HG03521 (cell line): ENCODE measurements at regions not wholly inside any gene's neighbourhood (a gene's known extent, or its start where the extent isn't known, plus 50 kb on each side); places are given as distances from the start of the nearest gene placed in this dataset.
"Not testable (repeated sequence)": the region's sequence is repeated elsewhere in the genome, so short reads cannot be mapped to it uniquely, and the experiment has no call there.

ENCODE experiments used
- ATAC-seq: cut with Tn5 transposase; IDR thresholded peaks from one replicate; pipeline ENCODE4 v1.9.1; 2021; ENCODE audit warnings: mild to moderate bottlenecking, moderate library complexity; ENCODE audit not compliant: unreplicated experiment

DNA sequence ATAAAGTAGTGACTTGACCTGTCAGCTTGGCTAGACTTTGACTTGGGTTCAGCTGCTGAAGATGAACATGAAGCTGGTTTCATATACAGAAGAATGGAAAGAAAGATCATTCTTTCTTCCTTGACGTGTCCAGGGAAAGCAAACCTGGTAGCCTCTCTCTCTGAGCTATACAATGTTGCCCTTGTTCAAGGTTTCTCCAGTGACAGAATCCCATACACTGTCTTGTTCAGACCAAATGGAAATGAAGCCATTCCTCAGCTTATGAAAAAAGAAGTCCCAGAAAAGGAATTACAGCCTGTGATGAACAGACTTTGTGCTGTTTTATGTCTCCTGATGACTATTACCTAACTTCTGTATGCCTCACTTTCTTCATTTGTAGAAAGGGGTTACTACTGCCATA is 349.8 kb upstream of the KLF4 start:
- ATAC-seq = no peak

DNA sequence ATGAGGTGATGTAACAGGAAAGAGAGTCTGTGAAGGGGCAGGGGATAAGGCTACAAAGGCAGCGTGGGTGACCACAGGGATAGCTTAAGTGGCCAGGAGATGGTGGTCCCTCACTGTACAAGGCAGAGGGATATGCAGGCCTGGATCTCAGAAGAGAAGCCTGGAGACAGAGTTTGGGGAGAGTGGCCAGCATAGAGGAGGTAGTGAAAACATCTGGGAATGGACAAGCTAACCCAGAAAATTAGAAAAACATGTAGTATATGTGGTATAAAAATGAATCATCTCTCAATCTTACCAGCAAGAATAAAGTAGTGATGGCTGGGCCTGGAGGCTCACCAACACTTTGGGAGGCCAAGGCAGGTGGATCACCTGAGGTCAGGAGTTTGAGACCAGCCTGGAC is 349.2 kb upstream of the KLF4 start:
- no peak for ATAC-seq

DNA sequence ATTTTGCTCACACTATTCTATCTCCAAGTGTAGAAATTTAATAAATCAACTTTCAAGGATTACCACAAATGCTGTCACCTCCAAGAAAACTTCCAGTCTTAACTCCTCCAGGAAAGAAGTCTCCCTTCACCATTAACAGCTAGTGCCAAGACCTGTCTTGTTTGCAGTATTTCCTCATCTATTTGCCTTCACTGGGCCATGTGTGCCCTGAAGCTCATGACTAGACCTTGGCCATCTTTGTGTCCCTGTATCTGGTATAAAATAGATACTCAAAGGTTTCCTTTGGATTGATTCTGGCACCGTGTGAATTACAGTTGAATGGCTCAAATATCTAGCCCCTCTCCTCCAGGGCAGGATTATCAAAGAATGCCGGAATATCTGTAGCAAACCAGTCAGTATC is 346.7 kb upstream of the KLF4 start:
- ATAC-seq = no peak

DNA sequence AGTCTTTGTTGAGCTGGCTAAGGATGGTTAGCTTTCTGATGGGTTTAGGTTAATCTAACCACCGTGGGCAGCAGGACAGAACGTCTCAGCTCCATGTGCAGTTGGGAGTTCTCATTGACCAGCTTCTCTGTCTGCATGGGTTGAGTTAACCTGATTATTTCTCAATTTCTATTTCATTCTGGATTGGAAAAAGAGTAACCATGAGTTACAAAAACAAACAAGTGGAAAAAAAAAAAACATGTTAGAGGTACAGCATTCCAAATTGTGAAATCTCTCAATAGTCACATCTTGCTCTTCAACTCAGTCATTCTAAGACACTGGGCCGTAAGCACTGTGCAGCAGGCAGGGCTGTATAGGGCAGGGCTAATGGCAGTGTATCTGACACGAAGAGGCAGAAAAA is 343.7 kb upstream of the KLF4 start:
- ATAC-seq = no peak

DNA sequence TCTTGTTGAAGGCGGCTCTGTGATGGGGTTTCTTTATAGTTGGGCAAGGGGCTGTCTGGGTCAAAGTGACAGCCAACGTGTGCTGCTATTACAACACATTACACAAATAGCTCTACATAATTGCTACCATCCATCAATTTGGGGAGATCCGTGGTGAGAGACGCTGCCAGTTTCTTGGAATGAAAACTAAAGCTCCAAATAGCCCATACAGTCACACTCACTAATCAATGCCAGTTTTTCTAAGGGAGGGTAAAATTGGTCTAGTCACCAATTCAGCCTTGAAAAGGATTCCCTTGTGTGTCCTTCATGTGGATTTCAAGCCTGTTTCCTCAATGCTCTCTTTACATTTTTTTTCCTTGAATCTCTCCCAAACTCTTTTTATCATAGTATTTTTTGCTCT is 343.3 kb upstream of the KLF4 start:
- ATAC-seq = no peak

DNA sequence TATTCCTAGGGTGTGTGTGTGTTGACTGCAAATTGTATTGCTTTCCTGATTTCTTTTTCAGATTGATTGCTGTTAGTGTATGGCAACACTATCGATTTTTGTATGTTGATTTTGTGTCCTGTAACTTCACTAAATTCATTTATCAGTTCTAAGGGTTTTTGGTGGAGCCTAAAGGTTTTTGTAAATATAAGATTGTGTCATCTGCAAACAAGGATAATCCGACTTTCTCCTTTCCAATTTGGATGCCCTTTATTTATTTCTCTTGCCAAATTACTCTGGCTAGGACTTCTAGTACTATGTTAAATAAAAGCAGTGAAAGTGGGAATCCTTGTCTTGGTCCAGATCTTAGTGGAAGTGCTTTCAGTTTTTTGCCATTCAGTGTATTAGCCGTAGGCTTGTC is 340.9 kb upstream of the KLF4 start:
- no peak for ATAC-seq

DNA sequence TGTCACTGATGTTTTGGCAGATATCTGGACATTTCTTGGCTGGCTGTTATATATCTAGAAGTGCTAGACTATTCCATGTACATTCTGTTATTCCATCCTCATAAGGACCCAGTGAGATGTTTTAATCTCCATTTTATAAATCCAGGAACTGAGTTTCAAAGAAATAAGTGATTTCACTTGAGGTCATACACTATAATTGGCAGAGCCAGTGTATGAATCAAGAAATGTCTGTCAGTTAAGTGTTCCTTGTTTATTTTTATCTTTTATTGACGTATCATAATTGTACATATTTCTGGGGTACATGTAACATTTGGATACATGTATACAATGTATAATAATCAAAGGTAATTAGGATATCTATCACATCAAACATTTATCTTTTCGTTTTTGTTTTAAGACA is 338.3 kb upstream of the KLF4 start:
- no peak for ATAC-seq

DNA sequence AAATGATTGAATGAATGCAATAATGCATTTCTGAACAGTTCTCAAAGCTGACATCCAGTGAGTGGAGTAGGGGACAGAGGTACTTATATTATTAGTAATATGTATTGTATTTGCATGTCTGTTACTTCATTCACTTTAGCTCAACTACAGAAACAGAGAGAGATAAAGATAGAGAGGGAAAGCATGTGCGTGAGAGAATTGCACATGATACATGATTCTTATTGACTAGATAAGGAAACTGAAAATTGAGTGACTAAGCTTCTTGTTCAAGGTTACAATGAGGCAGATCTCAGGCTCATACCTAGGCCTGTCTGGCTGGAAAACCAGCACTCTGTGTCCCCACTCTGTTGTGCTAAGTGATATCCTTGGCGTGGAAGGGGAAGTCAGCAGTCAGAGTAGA is 337.7 kb upstream of the KLF4 start:
- ATAC-seq = peak; percentile 59

DNA sequence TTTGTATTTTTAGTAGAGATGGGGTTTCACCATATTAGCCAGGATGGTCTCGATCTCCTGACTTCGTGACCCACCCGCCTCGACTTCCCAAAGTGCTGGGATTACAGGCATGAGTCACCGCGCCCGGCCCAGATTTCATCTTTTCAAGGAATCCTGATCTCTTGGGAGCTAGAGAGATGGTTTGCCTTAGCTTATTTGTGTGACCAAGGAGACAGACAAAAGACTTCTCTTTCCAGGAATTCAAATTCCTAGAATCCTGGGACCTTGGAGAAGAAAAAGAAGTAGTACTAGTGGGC is 337.1 kb upstream of the KLF4 start:
- ATAC-seq = not testable (repeated sequence)

DNA sequence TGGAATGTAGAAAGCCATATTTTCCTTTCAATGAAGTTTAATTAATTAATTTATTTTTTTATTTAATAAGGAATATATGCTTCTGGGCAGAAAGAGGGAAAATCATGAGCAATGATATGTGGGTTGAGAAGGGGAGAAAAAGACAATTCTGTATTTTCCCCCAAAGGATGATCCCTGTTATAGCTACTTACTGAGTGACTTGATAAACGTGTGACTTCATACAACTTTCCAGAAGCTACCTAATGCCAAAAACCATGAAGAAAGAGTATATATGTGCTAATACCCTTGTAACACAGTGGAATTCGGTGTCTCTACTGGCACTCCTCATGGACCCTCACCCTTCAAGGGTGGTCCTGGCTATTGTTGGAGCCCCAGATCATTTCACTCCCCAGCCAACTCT is 335.0 kb upstream of the KLF4 start:
- ATAC-seq = no peak

DNA sequence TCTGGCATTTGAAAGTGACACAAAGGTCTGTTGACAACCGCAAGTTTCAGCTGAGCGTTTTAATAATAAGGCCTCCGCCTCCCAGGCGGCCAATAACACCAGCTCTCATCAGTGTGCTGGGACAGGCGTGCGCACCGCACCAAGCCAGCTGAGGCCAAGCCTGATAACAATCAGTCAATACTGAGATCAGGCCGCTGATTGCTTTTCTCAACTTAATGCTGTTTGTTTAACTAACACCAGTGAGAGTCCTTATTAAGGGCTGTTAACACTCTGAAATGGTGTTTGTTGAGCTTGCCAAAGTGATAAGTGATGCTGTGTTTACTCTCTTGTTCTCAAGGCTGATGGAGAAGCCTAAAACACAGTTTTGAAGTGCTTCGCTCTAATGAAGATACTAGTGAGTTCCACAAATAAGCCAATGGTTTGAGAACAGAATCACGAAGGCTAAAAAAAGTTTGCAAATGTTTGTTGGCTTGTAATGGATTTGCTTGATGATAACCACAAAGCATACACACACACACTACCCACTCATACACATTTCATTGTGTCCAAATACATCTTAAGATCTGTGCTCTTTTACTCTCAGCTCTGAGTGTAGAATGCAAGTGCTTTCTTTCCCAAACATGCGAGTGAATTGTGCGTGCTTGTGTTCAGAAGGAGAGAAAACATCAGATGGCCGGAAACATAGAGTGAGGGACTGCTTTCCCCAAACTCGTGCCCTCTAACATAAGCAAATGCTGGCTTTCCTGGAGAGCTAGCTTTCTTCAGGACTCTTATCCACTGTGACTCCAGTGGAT is 330.4 kb upstream of the KLF4 start:
- no peak for ATAC-seq

DNA sequence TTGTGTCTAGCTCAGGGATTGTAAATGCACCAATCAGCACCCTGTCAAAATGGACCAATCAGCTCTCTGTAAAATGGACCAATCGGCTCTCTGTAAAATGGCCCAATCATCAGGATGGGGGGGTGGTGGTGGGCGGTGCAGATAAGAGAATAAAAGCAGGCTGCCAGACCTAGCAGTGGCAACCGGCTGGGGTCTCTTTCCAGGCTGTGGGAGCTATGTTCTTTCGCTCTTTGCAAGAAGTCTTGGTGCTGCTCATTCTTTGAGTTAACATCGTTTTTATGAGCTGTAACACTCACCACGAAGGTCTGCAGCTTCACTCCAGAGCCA is 328.9 kb upstream of the KLF4 start:
- ATAC-seq = not testable (repeated sequence)

DNA sequence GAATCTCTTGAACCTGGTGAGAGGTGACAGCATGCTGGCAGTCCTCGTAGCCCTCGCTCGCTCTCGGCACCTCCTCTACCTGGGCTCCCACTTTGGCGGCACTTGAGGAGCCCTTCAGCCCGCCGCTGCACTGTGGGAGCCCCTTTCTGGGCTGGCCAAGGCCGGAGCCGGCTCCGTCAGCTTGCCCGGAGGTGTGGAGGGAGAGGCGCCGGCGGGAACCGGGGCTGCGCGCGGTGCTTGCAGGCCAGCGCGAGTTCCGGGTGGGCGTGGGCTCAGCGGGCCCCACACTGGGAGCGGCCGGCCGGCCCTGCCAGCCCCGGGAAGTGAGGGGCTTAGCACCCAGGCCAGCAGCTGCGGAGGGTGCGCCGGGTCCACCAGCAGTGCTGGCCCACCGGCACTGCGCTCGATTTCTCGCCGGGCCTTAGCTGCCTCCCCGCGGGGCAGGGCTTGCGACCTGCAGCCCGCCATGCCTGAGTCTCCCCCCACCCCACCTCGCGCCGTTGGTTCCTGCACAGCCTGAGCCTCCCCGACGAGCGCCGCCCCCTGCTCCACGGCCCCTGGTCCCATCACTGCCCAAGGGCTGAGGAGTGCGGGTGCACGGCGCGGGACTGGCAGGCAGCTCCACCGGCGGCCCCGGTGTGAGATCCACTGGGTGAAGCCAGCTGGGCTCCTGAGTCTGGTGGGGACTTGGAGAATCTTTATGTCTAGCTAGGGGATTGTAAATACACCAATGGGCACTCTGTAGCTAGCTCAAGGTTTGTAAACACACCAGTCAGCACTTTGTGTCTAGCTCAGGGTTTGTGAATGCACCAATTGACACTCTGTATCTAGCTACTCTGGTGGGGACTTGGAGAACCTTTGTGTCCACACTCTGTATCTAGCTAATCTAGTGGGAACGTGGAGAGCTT is 328.3 kb upstream of the KLF4 start:
- not testable (repeated sequence) for ATAC-seq

DNA sequence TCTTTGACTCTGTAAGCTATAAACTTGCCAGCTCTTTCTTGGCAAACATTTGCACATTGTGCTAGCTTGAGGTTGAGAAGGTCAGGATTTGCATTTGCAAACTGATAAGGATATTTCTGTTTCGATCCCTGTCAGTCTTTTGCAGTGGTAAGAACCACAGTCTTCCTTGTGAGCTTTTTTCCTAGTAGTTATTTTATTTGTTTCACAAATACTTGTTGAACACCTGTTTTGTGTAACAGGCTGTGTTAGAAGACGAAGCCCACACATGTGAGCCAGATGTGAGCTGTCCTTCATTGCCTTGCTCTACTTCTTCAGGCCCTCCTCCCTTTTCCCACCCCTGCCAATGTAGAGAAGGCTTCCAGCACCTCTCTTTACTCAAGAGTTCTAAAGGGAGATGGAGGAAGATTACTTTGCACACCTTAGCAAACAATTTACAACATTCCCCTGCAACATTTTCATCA is 327.0 kb upstream of the KLF4 start:
- no peak for ATAC-seq

DNA sequence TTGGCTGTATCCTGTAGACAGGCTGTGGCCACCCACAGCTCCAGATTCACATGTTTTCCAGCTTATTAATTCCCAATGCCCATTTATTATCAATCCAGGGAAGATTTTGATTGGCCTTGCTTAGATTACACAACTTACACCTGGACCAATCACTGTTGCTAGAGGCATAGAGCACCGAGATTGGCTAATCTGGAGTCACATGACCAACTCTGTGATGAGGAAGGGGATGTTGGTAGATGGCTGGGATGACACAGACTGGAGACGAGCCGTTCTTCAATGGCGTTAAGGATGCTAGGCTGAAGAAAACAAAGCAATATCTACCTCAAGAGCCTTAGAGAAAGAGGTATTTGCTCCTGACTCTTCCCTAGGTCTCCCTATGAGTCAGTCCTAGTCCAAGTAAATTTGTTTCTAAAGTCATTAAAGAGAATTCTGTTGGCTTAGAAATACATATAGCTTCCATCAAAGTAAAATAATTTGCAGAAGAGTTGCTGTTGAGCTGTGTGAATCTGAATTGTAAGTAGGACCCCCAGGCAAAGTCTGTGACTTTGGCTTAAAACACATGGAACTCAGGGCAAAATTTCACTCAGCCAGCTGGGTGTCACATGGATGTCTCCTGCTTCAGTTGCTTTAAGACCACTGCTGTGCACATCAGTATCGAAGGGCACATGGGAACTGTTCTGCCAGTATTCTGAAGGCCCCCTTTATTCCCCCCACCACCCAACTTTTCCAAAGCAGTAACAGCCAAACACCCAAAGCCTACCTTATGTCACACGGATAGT is 326.4 kb upstream of the KLF4 start:
- no peak for ATAC-seq

DNA sequence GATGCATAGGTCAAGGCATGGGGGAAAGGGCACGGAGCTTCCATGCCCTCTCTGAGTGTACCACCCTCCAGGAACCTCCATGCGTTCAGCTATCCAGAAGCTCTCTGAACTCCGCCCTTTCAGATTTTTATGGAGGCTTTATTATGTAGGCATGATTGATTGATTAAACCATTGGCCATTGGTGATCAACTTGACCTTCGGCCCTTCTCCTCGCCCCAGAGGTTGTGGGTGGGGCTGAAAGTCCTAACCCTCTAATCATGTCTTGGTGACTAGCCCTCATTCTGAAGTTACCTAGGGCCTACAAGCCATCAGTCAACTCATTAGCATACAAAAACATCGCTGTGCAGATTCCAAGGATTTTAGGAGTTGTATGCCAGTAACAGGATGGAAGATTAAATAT is 323.7 kb upstream of the KLF4 start:
- no peak for ATAC-seq

DNA sequence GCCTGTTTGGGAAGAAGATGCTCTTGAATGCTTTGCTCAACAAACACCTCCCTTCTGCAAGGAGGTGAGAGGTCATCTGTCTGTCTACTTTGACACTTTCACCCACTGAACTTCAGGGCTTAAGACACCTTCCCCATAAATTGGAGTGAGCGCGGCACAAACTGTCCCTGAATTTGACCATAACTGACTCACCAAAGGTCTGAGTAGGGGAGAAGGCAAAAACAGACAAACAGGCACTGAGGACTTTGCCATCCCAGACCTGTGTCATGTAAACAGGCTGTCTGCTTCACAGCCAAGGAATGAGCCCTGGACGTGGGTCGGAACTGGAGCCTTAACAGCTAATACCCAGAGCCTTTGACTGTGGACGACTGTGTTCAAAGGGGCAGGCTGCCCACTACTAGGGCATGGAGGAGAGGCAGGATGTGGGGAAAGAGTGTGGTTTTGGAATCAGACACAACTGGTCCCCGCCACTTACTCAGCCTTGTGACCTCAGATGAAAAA is 320.9 kb upstream of the KLF4 start:
- no peak for ATAC-seq

DNA sequence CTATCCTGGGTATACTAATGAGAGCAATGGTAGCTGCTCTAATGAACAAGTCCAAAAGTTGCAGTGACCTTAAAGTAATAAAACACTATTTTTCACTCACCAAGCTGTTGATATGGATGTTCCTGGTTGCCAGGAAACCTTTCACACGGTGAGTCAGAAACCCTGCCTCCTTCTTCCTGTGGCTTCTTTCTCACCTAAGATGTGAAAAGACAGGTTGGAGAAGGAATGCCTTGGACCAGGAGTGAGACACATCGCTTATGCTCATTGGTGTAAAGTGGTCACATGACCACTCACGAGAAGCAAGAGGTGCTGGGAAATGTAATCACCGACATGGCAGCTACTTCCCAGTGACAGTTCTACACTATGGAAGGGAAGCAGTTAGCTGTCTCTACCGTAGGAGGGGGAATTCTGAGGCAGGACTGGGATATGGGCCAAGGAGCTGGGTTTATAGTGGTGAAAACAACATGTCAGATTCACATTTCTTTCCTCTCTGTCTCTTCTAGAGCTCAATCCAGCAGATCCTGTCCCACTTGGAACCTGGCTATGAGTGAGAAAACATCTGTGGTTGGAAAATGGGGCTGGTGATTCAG is 320.4 kb upstream of the KLF4 start:
- ATAC-seq = no peak

DNA sequence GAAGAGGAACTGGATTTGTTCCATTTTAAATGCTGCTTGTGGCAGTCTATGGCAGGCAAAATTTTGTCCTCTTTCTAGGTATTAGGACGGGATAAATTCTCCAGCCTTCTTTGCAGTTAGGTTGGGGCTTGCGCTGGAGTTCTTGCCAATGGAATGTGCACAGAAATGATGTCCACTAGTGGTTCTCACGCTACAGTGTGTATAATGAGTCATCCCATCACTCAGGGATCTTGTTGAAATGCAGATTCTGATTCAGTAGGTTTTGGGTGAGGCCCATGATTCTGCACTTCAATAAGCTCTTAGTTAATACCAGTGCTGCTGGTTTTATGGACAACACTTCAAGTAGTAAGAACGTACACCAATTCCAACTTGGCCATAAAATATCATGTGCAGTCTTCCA is 317.6 kb upstream of the KLF4 start:
- no peak for ATAC-seq

DNA sequence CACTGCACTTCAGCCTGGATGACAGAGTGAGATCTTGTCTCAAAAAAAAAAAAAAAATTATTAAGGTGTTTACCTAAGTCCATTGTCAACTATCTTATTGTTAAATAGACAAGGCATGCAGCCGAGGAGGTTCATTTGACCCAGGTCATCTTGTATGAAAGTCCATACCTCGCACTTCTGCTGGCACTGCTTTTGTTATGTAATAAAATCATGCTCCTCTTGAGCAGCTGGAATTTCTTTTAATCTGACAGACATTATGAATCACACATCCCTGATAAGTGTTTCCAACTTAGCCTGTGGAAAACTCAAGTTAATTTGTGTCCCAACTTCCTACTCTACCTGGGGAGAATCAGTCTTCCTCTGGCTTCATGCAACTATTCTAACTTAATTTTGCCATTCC is 315.6 kb upstream of the KLF4 start:
- no peak for ATAC-seq

DNA sequence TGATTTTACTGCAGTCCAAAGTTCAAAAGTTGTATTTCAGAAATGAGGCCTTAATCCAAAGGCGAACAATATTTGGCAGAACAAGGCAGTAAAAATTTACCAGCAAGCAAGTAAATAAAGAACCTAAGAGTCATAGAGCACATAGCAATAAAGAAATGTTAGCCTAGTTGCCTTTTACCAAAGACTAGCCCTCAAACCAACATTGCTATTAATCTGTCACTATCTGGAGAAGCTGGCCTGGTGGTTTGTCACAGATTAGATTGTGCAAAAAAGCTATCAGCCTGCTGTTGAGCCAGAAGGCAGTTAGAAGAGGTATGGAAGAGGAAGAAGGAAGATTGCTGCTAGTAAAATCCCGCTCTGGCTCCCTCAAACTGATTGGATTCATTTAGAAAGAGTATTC is 304.7 kb upstream of the KLF4 start:
- no peak for ATAC-seq
